ENCODE measurements at regions not wholly inside any gene's neighbourhood (a gene's known extent, or its start where the extent isn't known, plus 50 kb on each side); places are given as distances from the start of the nearest gene placed in this dataset.
A peak's percentile ranks its signal among the peaks of the same experiment; 100 is the strongest.

- TF ChIP-seq TAF1 (IDR thresholded peaks at IDR 0.05; ENCODE audit: low read depth) (no peak), USF1 (IDR thresholded peaks at IDR 0.05) (no peak)
Observed at GRCh38 chr20:51958099-51959065, 156.1 kb upstream of the SALL4 start.

DNA sequence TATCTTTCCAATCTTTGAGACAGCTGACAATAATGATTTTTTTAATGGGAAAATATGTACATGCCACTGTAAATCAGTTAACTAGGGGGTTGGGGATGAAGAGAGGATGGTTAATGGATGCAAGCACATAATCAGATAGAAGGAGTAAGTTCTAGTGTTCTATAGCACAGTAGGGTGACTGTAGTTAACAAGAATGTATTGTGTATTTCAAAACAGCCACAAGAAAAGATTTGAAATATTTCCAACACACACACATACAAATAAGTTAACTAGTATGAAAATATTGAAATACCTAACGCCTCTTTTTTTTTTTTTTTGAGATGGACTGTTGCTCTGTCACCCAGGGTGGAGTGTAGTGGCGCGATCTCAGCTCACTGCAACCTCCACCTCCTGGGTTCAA, 153.4 kb upstream of the SALL4 start:
- no peak for TF ChIP-seq USF1 (IDR thresholded peaks at IDR 0.05)
- TF ChIP-seq EP300 (IDR thresholded peaks at IDR 0.05; ENCODE audit: borderline replicate concordance) = no peak
- no peak for TF ChIP-seq TAF1 (IDR thresholded peaks at IDR 0.05; ENCODE audit: low read depth)
- no peak for TF ChIP-seq REST (IDR thresholded peaks at IDR 0.05; ENCODE audit: low read depth)
- TF ChIP-seq ZBTB7A (IDR thresholded peaks at IDR 0.05; ENCODE audit: low read depth) = no peak
- no peak for TF ChIP-seq EGR1 (IDR thresholded peaks at IDR 0.05)
- TF ChIP-seq CREB1 (IDR thresholded peaks at IDR 0.05; ENCODE audit: low read depth) = no peak
- TF ChIP-seq TCF12 (IDR thresholded peaks at IDR 0.05; ENCODE audit: low read depth) = no peak
- no peak for TF ChIP-seq MAX (IDR thresholded peaks at IDR 0.05)
- TF ChIP-seq TEAD4 (IDR thresholded peaks at IDR 0.05) = no peak
- no peak for TF ChIP-seq RAD21 (IDR thresholded peaks at IDR 0.05; ENCODE audit: low read depth)
- no peak for TF ChIP-seq FOXM1 (IDR thresholded peaks at IDR 0.05; ENCODE audit: borderline replicate concordance, low read depth)

- TF ChIP-seq NFIC (IDR thresholded peaks at IDR 0.05) (no peak), CEBPB (IDR thresholded peaks at IDR 0.05) (no peak), YY1 (IDR thresholded peaks at IDR 0.05; ENCODE audit: low read depth) (no peak), ZBTB7A (IDR thresholded peaks at IDR 0.05; ENCODE audit: low read depth) (no peak)
Observed at GRCh38 chr20:51953731-51954340, 151.5 kb upstream of the SALL4 start.

DNA sequence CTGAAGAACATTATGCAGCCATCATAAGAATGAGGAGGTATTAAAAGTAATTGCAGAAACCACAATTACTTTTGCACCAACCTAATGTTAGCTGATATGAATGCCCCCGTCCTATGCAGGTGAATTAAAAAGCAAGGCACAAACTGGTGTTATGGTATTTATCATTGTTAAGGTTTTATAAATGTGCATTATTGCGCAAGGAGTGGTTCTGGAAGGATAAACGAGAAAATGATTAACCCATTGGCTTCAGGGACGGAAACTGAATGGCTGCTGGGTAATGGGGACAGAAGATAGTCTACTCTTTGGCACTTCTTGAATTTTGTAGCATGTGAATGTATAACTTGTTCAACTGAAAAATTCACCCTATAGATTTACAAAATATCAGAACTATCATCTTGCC, 148.6 kb upstream of the SALL4 start:
- TF ChIP-seq USF1 (IDR thresholded peaks at IDR 0.05) = no peak
- TF ChIP-seq CEBPB (IDR thresholded peaks at IDR 0.05) = 0 out of 2 replicates have a peak, but pooled peaks have one; percentile 44

DNA sequence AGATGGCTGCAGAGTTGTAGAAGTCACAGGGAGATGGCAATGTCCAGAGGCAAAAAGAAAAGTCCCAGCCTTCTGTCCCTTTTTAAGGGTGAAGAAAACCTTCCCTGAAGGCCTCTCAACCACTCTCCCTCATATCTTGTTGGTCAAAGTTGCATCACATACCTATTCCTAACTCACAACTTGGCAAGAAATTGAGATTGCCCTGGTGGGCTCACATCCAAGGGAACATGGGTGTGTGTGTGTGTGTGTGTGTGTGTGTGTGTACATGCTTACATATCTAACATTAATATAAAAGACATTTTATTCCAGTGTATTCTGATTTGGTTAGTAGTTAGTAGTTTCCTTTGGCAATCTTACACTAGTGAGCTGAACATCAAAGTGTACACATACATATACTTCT, 144.3 kb upstream of the SALL4 start:
- TF ChIP-seq FOXM1 (IDR thresholded peaks at IDR 0.05; ENCODE audit: borderline replicate concordance, low read depth) = no peak
- no peak for TF ChIP-seq REST (IDR thresholded peaks at IDR 0.05; ENCODE audit: low read depth)
- TF ChIP-seq EP300 (IDR thresholded peaks at IDR 0.05; ENCODE audit: borderline replicate concordance) = no peak
- no peak for TF ChIP-seq RAD21 (IDR thresholded peaks at IDR 0.05; ENCODE audit: low read depth)
- no peak for TF ChIP-seq TCF12 (IDR thresholded peaks at IDR 0.05; ENCODE audit: low read depth)
- TF ChIP-seq CEBPB (IDR thresholded peaks at IDR 0.05) = no peak
- TF ChIP-seq YY1 (IDR thresholded peaks at IDR 0.05; ENCODE audit: low read depth) = no peak
- no peak for TF ChIP-seq CREB1 (IDR thresholded peaks at IDR 0.05; ENCODE audit: low read depth)
- no peak for TF ChIP-seq NFIC (IDR thresholded peaks at IDR 0.05)
- TF ChIP-seq MAX (IDR thresholded peaks at IDR 0.05) = no peak
- no peak for TF ChIP-seq ZBTB7A (IDR thresholded peaks at IDR 0.05; ENCODE audit: low read depth)
- no peak for TF ChIP-seq TAF1 (IDR thresholded peaks at IDR 0.05; ENCODE audit: low read depth)
- TF ChIP-seq EGR1 (IDR thresholded peaks at IDR 0.05) = no peak
- TF ChIP-seq USF1 (IDR thresholded peaks at IDR 0.05) = no peak
- TF ChIP-seq TEAD4 (IDR thresholded peaks at IDR 0.05) = no peak

All from Ishikawa (cell line).